Adipose tissue (tissue), 3 donors: ENCODE measurements at regions not wholly inside any gene's neighbourhood (a gene's known extent, or its start where the extent isn't known, plus 50 kb on each side); places are given as distances from the start of the nearest gene placed in this dataset.

Experiments
- H3K27ac ChIP-seq: one replicate; pipeline ENCODE4 v1.5.1; 2013; ENCODE audit warnings: low read depth, low read length
- WGBS, 3 donors: extraction: QIAGEN DNeasy Blood & Tissue Kit; methylation state at CpG; one replicate each; pipeline ENCODE4 v1.1.7; 2013; 5-methylcytosine and 5-hydroxymethylcytosine counted together
- donor health status: healthy with polysubstance abuse.
- donor health status: Bipolar disorder and iron deficiency.
- donor health status: healthy.

DNA sequence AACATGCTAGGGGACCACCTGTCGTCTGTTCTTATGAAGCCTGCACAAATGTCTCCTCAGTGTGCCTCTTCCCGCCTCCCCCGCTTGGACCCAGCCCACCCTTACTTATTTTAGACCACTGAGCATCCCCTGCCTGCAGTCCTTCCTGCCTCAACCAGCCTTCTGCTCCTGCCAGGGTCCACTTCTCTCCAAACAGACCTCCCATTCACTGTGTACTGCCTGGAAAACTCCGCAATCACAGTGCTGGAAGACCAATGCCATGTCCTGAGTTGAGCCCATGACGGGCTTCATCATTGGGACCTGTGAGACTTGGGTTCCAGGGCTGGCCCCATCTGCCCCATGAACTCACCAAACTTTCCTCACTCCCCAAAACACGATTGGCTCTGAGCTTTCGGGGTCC is 309.4 kb downstream of the IRX1 start:
- WGBS, 3 donors, result 75 to 86% (median 85%) methylated on average over 7 of the region's 7 CpGs
- no peak overlapping the region for H3K27ac ChIP-seq

DNA sequence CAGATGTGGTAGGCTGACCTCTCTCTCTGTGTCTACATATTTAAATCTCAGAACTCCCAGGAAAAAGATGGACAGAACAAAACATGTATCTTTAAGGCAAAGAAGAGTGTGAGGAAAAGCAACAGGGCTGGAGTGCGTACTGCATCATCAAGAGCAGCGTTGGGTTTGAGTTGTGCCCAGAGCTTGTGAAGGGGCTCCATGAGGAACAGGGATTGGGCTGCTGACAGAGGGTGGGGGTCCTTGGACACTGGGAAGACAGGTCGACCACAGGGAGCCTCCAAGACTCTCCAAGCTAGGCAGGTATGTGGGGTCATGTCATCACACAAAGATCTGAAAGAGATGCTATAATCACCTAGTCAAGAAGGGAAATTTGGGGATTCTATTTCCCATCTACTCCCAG is 309.9 kb downstream of the IRX1 start:
- 76 to 81% (median 78%) methylated on average over 3 of the region's 3 CpGs for WGBS, 3 donors
- no peak overlapping the region for H3K27ac ChIP-seq

DNA sequence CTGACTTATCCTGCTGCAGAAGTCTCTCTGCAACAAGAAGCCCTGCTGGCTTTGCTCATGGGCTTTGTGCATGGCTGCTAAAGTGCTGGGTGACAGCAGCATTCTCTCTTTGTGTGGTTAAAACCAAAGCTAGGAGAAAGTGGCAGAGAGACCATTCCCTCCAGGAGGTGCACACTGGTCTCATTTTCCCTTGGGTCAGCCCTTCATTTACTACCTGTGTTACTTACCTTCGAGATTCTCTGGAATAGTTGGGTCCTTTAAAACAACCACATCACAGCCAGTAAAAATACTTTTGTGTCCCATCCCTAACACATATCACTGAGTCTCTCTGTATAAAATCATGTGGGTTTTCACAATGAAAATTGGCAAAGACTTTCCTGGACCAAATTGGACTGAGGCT is 315.5 kb downstream of the IRX1 start:
- WGBS, 3 donors, result 53 to 80% (median 74%) methylated on average over 1 of the region's 1 CpG
- no peak overlapping the region for H3K27ac ChIP-seq

DNA sequence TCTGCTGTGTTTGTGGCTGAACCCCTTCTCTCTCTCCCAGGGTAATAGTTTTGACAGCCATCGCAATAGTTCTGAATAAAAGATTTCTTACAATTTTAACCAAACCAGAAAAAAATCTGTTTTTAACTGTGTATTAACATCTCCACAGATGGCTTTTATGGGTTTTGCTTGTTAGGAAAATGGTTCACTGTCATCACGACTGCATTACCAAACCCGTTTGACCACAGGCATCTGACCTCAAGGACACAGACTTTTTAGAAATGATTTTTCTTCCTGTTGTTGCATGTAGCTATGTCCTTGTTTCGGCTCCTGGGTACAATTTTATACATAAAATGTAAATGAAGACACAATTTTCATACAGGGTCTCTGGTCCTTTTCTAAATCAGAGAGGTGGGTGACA is 316.1 kb downstream of the IRX1 start:
- no peak overlapping the region for H3K27ac ChIP-seq
- 54 to 71% (median 70%) methylated on average over 4 of the region's 4 CpGs for WGBS, 3 donors

DNA sequence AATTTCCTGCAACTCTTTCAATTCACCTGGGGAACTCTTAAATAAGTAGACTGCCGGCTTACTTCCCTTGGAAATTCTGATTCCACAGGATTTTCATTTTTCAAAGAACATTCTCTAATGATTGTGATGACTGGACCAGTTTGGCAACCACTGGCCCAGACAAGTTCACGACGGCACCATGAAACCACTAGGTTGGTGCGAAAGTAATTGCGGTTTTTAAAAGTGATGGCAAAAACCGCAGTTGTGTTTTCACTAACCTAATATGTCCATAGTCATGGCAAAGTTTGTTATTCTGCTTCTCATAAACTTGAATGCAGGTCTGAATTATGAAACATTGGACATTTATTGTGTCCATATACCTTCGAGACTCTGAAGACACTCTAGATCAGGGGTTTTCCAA is 317.2 kb downstream of the IRX1 start:
- 89 to 94% (median 91%) methylated on average over 7 of the region's 7 CpGs for WGBS, 3 donors
- no peak overlapping the region for H3K27ac ChIP-seq

DNA sequence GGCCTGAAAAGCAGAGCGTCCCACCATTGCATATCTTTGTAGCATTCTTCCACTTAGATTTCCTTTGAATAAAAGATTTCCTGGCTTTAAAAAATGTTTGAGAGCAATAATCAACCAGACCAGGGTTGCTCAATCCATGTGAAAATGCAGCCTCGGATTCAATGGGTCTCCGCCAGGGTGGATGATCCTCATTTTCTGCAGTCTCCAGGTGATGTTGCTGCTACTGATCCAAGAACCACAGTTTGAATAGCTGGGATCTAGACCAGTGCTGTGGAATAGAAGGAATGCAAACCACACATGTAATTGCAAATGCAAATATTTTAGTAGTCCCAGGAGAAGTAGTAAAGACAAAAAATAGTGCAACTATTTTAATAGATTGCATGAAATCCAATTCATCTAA is 317.6 kb downstream of the IRX1 start:
- WGBS, 3 donors, result 68 to 83% (median 71%) methylated on average over 3 of the region's 3 CpGs
- no peak overlapping the region for H3K27ac ChIP-seq

DNA sequence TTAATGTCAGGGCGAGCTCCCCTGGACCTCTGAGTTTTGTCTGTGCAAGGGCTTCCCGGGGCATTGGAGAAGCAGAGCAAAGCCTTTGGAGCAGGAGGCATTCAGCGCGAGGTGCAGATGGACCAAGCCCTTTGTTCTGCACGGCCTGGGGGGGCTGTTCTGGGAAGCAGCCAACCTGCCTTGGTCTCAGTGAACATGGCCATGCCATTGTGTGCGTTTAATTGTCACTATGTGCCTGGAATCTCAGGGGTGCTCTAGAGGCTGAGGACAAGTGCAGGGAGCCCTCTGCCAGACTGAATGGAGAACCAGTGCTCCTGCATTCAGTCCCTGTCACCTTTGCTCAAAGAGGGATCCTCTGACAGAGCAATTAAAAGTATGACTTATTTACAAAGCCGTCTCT is 329.4 kb downstream of the IRX1 start:
- H3K27ac ChIP-seq, result no peak overlapping the region
- WGBS, 3 donors, result 56 to 81% (median 77%) methylated on average over 7 of the region's 7 CpGs

DNA sequence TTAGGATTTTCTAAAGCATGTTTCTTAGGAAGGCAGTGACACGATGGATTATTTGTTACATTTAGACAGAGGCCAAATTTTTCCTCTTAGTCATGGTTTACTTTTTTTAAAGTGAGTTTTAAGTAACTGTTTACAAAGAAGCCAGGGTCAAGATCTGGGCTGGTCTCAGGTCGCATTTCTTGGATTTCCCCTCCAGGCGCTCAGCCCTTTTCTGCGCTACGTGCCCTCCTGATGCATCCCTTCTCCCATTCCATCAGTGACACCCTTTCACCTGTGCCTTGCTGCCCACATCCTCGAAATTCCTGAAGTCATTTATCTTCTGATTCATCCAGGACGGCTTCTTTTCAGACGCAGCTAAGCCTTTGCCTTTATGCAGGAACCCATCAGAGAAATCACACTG is 330.3 kb downstream of the IRX1 start:
- WGBS, 3 donors, result 43 to 58% (median 53%) methylated on average over 8 of the region's 8 CpGs
- no peak overlapping the region for H3K27ac ChIP-seq

DNA sequence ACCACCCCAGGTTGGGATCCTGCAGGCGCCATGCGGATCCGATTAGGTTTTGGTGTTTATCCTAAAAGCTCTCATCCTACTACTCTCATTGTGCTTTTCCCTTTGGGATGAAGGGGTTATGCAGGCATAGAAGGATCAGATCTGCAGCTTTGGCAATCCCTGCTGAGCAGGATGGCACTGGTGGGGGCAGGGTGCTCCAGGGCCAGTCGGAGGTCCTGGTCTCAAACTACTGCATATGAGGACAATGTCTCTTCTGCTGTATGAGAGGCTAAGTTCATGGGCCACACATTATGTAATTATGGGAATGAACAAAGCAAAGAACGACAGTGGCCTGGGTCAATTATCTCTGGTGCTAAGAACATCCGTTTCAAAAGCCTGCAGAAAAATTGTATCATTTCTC is 334.2 kb downstream of the IRX1 start:
- no peak overlapping the region for H3K27ac ChIP-seq
- WGBS, 3 donors, result 82 to 87% (median 87%) methylated on average over 6 of the region's 6 CpGs

DNA sequence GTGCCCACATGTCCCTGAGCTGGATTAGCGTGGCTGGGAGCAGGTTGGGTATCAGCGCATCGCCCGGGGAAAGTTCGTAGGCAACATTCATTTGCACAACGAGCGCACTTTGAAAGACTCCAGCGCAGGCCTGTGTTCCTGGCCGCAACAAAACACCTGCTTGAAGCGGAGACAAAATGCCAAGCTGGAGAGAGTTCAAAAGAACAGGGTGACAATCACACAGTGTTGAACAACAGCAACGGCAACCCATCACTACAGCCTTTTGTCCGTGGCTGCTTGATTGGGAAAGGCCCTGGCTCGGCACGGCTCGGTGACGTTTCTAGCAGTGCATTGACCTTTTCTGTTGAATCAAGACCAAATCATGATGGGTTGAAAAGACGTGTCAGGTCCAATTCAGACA is 336.3 kb downstream of the IRX1 start:
- no peak overlapping the region for H3K27ac ChIP-seq
- 81 to 91% (median 91%) methylated on average over 17 of the region's 17 CpGs for WGBS, 3 donors

DNA sequence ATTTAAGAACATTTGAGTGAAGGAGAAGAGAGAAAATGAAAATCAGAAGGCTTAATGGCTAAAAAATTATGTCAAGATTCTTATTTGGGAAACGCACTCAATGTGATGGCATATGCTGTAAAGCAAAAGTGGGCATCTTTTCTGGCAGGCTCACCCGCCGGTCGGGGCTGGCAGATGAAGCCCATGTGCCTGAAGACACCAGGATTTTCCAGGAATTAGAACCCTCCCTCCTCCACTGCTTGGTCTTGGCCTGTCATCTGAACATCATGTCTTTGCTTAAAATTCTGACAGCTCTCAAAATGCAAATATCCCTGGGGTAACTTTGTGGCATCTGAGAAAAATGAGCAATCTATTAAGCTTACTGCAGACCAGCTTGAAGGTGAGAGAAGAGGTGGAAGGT is 337.9 kb downstream of the IRX1 start:
- WGBS, 3 donors, result 84 to 88% (median 87%) methylated on average over 4 of the region's 4 CpGs
- H3K27ac ChIP-seq, result no peak overlapping the region

DNA sequence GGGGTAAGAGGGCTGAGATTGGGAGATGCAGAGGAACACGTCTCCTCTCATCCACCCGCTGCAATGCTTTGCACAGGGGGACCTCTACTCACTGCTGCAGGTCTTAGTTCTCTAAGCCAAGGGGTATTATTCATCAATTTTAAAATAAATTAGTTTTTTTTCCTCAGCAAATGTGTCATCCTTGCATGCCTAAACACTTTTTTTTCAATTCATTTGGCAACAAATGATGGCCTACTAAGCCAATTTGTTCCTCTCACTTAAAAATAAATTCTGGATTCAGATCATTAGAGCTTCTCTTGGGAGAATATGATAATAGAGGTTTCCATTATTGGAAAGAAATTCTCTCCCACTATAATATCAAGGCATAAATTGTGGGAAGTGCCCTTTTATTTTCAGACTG is 338.3 kb downstream of the IRX1 start:
- WGBS, 3 donors, result 59 to 76% (median 67%) methylated on average over 2 of the region's 2 CpGs
- H3K27ac ChIP-seq, result no peak overlapping the region

DNA sequence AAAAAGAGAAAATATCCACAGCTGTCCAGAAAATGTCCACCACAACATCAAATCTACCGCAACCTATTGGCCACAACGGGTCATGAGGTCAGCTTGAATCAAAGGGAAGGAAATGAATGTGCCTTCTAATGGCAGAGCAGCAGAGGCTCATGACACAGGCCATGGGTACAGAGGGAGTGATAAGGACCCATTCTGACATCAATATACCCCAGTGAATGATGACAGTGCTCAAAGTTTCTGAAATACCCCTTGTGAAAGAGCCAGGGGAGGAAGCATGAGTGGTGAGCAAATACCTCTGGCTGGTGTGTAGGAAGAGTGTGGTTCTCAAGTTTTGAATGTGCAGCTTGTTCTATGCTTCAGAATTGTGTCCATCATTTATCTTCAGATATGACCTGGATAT is 348.2 kb downstream of the IRX1 start:
- H3K27ac ChIP-seq, result no peak overlapping the region
- 69 to 80% (median 74%) methylated on average over 2 of the region's 2 CpGs for WGBS, 3 donors

DNA sequence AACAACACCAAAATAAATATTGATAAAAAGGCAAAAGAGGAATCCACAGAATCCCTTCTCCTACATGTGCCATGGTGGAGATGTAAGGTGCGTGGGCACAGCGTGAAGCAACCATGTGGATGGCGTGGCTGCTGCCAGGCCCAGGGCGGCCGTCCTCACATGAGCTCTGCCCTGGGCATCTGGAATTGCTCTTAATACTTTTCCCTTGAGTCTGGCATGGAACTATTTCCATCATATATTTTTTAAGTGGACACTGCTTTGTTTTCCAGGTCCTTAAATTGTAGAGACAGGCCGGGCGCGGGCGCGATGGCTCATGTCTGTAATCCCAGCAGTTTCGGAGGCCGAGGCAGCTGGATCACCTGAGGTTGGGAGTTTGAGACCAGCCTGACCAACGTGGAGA is 349.3 kb downstream of the IRX1 start:
- no peak overlapping the region for H3K27ac ChIP-seq
- 88 to 93% (median 90%) methylated on average over 13 of the region's 13 CpGs for WGBS, 3 donors

DNA sequence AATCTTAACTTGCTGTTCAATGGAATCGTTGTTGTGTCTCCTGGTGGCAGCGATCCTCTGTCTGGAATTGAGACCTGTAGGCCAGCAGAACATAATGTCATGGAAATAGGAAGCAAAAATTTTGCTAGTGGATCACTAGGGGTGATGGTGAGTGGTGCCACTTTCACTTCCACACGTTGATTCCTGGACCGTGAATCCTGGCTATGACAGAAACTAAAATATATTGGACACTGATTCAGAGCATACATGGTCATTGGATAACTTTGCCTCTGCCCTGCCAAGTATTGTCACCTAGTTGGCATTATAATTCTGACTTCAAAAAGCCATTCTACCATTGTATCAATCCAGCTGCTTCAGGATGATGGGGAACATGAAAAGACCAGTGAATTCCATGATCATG is 353.2 kb downstream of the IRX1 start:
- 69 to 83% (median 83%) methylated on average over 4 of the region's 4 CpGs for WGBS, 3 donors
- H3K27ac ChIP-seq, result no peak overlapping the region

DNA sequence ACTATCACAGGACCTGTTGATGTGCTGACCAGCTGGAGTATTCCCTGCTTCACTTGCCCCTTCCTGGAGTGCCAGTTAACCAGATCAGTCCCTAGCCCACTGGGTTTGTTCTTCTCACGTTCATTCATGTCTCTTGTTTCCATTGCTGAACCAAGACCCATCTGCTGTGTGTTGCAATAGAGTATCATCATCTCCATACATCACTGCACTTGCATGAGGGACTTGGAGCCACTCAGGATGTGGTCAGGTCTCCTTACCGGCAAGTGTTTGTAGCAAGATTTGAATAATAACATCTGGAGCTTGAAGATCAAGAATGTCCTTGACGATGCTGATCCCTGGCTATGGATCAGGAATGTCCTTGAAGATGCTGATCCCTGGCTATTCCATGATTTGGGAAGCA is 358.6 kb downstream of the IRX1 start:
- H3K27ac ChIP-seq, result no peak overlapping the region
- 31 to 47% (median 35%) methylated on average over 3 of the region's 3 CpGs for WGBS, 3 donors

DNA sequence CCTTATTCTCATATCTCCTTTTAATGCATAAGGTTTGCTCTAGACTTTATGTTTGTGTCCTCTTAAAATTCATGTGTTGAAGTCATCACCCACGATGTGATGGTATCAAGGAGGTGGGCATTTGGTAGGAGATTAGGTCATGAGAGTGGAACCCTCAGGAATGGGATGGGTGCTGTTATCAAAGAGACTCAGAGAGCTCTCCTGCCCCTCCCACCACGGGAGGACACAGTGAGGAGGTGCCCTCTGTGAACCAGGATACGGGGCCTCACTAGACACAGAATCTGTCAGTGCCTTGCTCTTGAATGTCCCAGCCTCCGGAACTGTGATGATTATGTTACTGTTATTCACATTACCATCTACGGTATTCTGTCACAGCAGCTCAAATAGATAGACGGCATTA is 359.0 kb downstream of the IRX1 start:
- no peak overlapping the region for H3K27ac ChIP-seq
- WGBS, 3 donors, result 57 to 68% (median 64%) methylated on average over 6 of the region's 6 CpGs

DNA sequence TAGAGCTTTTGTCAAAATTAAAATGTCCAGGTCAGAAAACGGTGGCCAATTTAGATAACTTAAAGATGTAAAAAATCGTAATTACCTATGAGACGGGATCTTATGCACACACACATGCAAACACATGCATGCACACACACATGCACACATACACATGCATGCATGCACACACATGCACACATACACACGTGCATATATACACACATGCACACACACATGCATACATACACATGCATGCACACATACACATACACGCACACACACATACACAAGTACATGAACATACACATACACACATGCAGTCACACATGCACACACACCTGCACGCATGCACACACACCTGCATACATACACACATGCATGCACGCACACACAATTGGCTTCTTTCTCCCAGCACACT is 362.0 kb downstream of the IRX1 start:
- no peak overlapping the region for H3K27ac ChIP-seq
- 70 to 75% (median 75%) methylated on average over 7 of the region's 7 CpGs for WGBS, 3 donors

DNA sequence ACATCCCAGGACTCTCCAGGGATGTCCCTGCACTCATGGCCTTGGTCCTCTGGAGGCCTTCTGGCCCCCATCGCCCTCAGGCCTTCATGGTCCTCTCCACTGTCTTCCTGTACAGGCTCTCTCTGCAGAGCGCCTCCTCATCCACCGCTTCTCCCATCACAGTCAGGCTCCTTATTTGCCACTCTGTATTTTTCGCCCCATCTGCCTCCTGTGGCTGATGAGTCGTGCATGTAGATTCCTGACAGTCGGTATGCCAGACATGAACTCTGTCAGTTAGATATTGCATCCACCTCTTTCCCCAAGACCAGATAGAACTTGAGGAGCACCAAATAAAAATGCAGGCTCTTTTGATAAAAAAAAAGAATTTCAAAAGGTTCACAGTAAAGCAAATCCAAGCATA is 362.8 kb downstream of the IRX1 start:
- WGBS, 3 donors, result 87 to 91% (median 87%) methylated on average over 6 of the region's 6 CpGs

DNA sequence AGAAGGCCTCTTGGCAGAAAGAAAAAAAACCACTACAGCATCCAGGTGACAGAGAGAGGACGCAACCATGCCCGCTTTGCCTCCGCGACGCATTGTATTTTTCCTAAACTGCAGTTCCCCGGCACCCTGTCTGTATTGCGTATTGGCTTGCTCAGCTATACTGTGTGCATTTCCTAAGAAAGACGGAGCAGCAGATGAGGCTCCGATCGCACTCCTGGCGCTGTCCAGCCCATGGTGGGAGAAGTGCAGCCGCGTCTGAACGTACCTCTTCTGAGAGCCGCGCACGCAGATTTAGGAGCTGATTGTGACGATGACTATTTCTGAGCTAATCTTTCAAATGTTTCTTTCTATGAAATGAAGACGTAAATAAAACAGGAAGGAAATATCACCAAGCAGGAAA is 366.5 kb downstream of the IRX1 start:
- 85 to 87% (median 85%) methylated on average over 19 of the region's 19 CpGs for WGBS, 3 donors
- no peak overlapping the region for H3K27ac ChIP-seq

More for the DNA sequence above, 362.8 kb downstream of the IRX1 start:
- no peak overlapping the region for H3K27ac ChIP-seq

DNA sequence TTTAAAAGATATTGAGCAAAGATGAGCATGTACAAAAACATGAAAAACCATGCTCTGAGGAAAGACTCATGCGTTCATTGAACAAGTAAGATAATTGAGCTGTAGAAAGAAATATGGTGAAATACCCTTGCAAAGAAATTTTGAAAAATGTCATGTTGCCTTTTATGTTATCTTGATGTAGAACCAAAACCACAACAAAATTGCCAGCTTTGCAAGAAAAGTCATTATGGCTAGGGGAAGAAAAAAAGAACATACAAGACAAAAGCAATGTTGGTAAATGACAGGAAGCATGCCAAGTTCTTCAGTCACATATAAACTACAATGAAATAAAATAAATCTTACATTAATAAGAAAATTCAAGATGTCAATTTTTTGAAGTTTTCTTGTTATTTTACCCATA is 368.0 kb downstream of the IRX1 start:
- no peak overlapping the region for H3K27ac ChIP-seq
- 83 to 85% (median 85%) methylated on average over 1 of the region's 1 CpG for WGBS, 3 donors
